ENCODE measurements at regions not wholly inside any gene's neighbourhood (a gene's known extent, or its start where the extent isn't known, plus 50 kb on each side); places are given as distances from the start of the nearest gene placed in this dataset.

- Histone ChIP-seq H3K4me3 (ENCODE audit: low read length) (no peak overlapping the region), H3K9me2 (ENCODE audit: insufficient read depth, low read length) (no peaks in the 10 kb centered on the region), H3K4me2 (ENCODE audit: low read length) (no peak overlapping the region), H3K27me3 (ENCODE audit: insufficient read depth, low read depth, low read length) (no peaks in the 10 kb centered on the region), H3F3A (ENCODE audit: insufficient read depth, low read length, poor library complexity, severe bottlenecking) (no peaks in the 10 kb centered on the region), H3K9me3 (ENCODE audit: low read length) (no peaks in the 10 kb centered on the region), H3K9ac (ENCODE audit: low read length) (no peak overlapping the region), H3K79me2 (replicated peaks; ENCODE audit: insufficient read depth, low read length) (no peaks in the 10 kb centered on the region), H2AFZ (ENCODE audit: low read depth, low read length) (no peak overlapping the region), H4K20me1 (ENCODE audit: insufficient read depth) (no peaks in the 10 kb centered on the region), H3K27ac (ENCODE audit: low read length) (no peak overlapping the region), H3K36me3 (ENCODE audit: insufficient read depth, low read length) (no peaks in the 10 kb centered on the region)
- no peak for TF ChIP-seq REST (IDR thresholded peaks at IDR 0.05; ENCODE audit: borderline replicate concordance)
- no peak for TF ChIP-seq EP300 (conservative IDR thresholded peaks at IDR 0.05; ENCODE audit: poor library complexity, severe bottlenecking)
- no peak for TF ChIP-seq POLR2AphosphoS5 (IDR thresholded peaks at IDR 0.05)
- TF ChIP-seq TAF1 (IDR thresholded peaks at IDR 0.05; ENCODE audit: low read depth): no peak
- TF ChIP-seq RAD21 (conservative IDR thresholded peaks at IDR 0.05): no peak
- no peak for TF ChIP-seq EZH2 (IDR thresholded peaks at IDR 0.05; ENCODE audit: borderline replicate concordance, insufficient read depth, low read length, poor library complexity, severe bottlenecking)
- TF ChIP-seq MXI1 (conservative IDR thresholded peaks at IDR 0.05; ENCODE audit: poor library complexity, severe bottlenecking): no peak
- TF ChIP-seq, protein P1, sequence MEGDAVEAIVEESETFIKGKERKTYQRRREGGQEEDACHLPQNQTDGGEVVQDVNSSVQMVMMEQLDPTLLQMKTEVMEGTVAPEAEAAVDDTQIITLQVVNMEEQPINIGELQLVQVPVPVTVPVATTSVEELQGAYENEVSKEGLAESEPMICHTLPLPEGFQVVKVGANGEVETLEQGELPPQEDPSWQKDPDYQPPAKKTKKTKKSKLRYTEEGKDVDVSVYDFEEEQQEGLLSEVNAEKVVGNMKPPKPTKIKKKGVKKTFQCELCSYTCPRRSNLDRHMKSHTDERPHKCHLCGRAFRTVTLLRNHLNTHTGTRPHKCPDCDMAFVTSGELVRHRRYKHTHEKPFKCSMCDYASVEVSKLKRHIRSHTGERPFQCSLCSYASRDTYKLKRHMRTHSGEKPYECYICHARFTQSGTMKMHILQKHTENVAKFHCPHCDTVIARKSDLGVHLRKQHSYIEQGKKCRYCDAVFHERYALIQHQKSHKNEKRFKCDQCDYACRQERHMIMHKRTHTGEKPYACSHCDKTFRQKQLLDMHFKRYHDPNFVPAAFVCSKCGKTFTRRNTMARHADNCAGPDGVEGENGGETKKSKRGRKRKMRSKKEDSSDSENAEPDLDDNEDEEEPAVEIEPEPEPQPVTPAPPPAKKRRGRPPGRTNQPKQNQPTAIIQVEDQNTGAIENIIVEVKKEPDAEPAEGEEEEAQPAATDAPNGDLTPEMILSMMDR (IDR thresholded peaks at IDR 0.05; ENCODE audit: poor library complexity, severe bottlenecking): no peak
- TF ChIP-seq SMC3 (conservative IDR thresholded peaks at IDR 0.05; ENCODE audit: poor library complexity): no peak
These were observed 166.1 kb upstream of the CCND2 start for GRCh38 chr12:4107436-4107878.

DNA sequence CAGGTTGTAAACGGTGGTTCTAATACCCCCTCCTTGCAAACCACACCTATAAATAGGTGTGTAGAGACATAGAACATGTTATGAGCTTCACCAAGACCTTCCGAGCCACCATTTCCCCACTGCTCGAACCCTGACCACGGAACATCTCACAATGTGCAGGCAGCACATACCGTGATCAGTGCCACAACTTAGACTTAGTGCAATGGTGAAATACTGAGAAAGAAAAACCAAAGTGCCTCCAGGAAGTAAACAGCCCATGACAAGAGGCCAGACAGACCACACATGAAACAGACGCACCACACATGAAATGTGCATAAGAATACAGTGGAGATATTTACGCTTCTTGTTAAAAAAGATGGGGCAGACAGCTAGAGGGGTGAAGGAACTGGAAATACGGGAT, 166.9 kb upstream of the CCND2 start:
- TF ChIP-seq TAF1 (IDR thresholded peaks at IDR 0.05; ENCODE audit: low read depth) (no peak), MXI1 (conservative IDR thresholded peaks at IDR 0.05; ENCODE audit: poor library complexity, severe bottlenecking) (no peak), EZH2 (IDR thresholded peaks at IDR 0.05; ENCODE audit: borderline replicate concordance, insufficient read depth, low read length, poor library complexity, severe bottlenecking) (no peak), REST (IDR thresholded peaks at IDR 0.05; ENCODE audit: borderline replicate concordance) (no peak), EP300 (conservative IDR thresholded peaks at IDR 0.05; ENCODE audit: poor library complexity, severe bottlenecking) (no peak), SMC3 (conservative IDR thresholded peaks at IDR 0.05; ENCODE audit: poor library complexity) (no peak), POLR2AphosphoS5 (IDR thresholded peaks at IDR 0.05) (no peak), RAD21 (conservative IDR thresholded peaks at IDR 0.05) (no peak)
- TF ChIP-seq, protein P1 (IDR thresholded peaks at IDR 0.05; ENCODE audit: poor library complexity, severe bottlenecking): no peak
- no peak overlapping the region for H3K27ac ChIP-seq (ENCODE audit: low read length)
- no peaks in the 10 kb centered on the region for H3K27me3 ChIP-seq (ENCODE audit: insufficient read depth, low read depth, low read length)
- H3K79me2 ChIP-seq (replicated peaks; ENCODE audit: insufficient read depth, low read length): no peaks in the 10 kb centered on the region
- no peak overlapping the region for H3K4me2 ChIP-seq (ENCODE audit: low read length)
- no peak overlapping the region for H3K9ac ChIP-seq (ENCODE audit: low read length)
- H3K9me3 ChIP-seq (ENCODE audit: low read length): no peaks in the 10 kb centered on the region
- H4K20me1 ChIP-seq (ENCODE audit: insufficient read depth): no peaks in the 10 kb centered on the region
- H3K4me3 ChIP-seq (ENCODE audit: low read length): no peak overlapping the region
- no peaks in the 10 kb centered on the region for H3K9me2 ChIP-seq (ENCODE audit: insufficient read depth, low read length)
- H3K36me3 ChIP-seq (ENCODE audit: insufficient read depth, low read length): no peaks in the 10 kb centered on the region
- no peaks in the 10 kb centered on the region for H3F3A ChIP-seq (ENCODE audit: insufficient read depth, low read length, poor library complexity, severe bottlenecking)
- H2AFZ ChIP-seq (ENCODE audit: low read depth, low read length): no peak overlapping the region
